ENCODE measurements at regions not wholly inside any gene's neighbourhood (a gene's known extent, or its start where the extent isn't known, plus 50 kb on each side); places are given as distances from the start of the nearest gene placed in this dataset.

DNA sequence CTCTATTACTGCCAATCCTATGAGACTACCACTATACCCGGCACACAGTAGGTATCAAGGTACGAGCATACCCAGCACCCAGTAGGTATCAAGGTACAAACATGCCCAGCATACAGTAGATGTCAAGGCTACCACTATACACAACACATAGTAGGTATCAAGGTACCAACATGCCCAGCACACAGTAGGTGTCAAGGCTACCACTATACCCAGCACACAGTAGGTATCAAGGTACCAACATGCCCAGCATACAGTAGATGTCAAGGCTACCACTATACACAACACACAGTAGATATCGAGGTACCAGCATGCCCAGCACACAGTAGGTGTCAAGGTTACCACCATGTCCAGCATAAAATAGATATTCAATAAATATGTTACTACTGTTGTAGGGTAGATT, 98.4 kb downstream of the C1orf94 start:
- TF ChIP-seq, protein P1, sequence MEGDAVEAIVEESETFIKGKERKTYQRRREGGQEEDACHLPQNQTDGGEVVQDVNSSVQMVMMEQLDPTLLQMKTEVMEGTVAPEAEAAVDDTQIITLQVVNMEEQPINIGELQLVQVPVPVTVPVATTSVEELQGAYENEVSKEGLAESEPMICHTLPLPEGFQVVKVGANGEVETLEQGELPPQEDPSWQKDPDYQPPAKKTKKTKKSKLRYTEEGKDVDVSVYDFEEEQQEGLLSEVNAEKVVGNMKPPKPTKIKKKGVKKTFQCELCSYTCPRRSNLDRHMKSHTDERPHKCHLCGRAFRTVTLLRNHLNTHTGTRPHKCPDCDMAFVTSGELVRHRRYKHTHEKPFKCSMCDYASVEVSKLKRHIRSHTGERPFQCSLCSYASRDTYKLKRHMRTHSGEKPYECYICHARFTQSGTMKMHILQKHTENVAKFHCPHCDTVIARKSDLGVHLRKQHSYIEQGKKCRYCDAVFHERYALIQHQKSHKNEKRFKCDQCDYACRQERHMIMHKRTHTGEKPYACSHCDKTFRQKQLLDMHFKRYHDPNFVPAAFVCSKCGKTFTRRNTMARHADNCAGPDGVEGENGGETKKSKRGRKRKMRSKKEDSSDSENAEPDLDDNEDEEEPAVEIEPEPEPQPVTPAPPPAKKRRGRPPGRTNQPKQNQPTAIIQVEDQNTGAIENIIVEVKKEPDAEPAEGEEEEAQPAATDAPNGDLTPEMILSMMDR (IDR thresholded peaks at IDR 0.05), result no peak
- no peak for TF ChIP-seq ZFX (IDR thresholded peaks at IDR 0.05; ENCODE audit: borderline replicate concordance)
